Breast epithelium (tissue), 3 donors: ENCODE measurements at regions not wholly inside any gene's neighbourhood (a gene's known extent, or its start where the extent isn't known, plus 50 kb on each side); places are given as distances from the start of the nearest gene placed in this dataset.

Experiments used
- CTCF ChIP-seq, 3 donors: fragments of 450-650 bp; IDR thresholded peaks; one replicate each; pipeline ENCODE4 v1.5.1; 2016 to 2017; ENCODE audit warnings: antibody characterized with exemption in 3 of 3, mild to moderate bottlenecking in 3 of 3, moderate library complexity in 3 of 3
- POLR2AphosphoS5 ChIP-seq, 3 donors: sonication (generic); formaldehyde crosslinking; IDR thresholded peaks; one replicate each; pipeline ENCODE4 v1.6.1; 2017; ENCODE audit warnings: antibody characterized with exemption in 3 of 3

- TF ChIP-seq CTCF (IDR thresholded peaks at IDR 0.05) = no peak
- no peak for TF ChIP-seq POLR2AphosphoS5 (IDR thresholded peaks at IDR 0.05)
Measured at GRCh38 chr2:153543635-153544071, 65.1 kb upstream of the RPRM start.
